ENCODE measurements at regions not wholly inside any gene's neighbourhood (a gene's known extent, or its start where the extent isn't known, plus 50 kb on each side); places are given as distances from the start of the nearest gene placed in this dataset.

GRCh38 chr17:21522755-21523336 lies 146.7 kb downstream of the KCNJ12 start:
- no peak overlapping the region for H3K9ac ChIP-seq (ENCODE audit: low read length)
- no peak overlapping the region for H3K27ac ChIP-seq (ENCODE audit: low read length)
- H3K4me2 ChIP-seq (ENCODE audit: low read depth, low read length): no peak overlapping the region
- H3K36me3 ChIP-seq (replicated peaks; ENCODE audit: insufficient read depth, low read length): no peaks in the 10 kb centered on the region
- H3K27me3 ChIP-seq (replicated peaks; ENCODE audit: insufficient read depth, low read length): peaks cover 36% of the 10 kb centered on the region
- H4K20me1 ChIP-seq (ENCODE audit: insufficient read depth, low read length): no peaks in the 10 kb centered on the region
- H3K9me3 ChIP-seq (replicated peaks; ENCODE audit: insufficient read depth, low read length): no peaks in the 10 kb centered on the region
- TF ChIP-seq CTCF (IDR thresholded peaks at IDR 0.05; ENCODE audit: low read length) (no peak), EZH2phosphoT487 (IDR thresholded peaks at IDR 0.05; ENCODE audit: low read length) (no peak), EZH2 (optimal IDR thresholded peaks at IDR 0.05; ENCODE audit: low read depth, low read length) (no peak)
- DNase-seq: no peak
- H3K79me2 ChIP-seq (ENCODE audit: low read length): no peaks in the 10 kb centered on the region
- no peak overlapping the region for H3K4me3 ChIP-seq (ENCODE audit: low read length)
- H3K9me2 ChIP-seq (replicated peaks; ENCODE audit: insufficient read depth, low read length): no peaks in the 10 kb centered on the region
- H3K4me1 ChIP-seq (ENCODE audit: low read length): no peaks in the 10 kb centered on the region
- no peak overlapping the region for H2AFZ ChIP-seq (ENCODE audit: low read length)
- H3F3A ChIP-seq (ENCODE audit: insufficient read depth, low read length): no peaks in the 10 kb centered on the region

GRCh38 chr17:21523497-21524210 lies 147.5 kb downstream of the KCNJ12 start:
- Histone ChIP-seq H3K9me3 (replicated peaks; ENCODE audit: insufficient read depth, low read length) (no peaks in the 10 kb centered on the region), H4K20me1 (ENCODE audit: insufficient read depth, low read length) (no peaks in the 10 kb centered on the region), H3K4me2 (ENCODE audit: low read depth, low read length) (no peak overlapping the region), H3K36me3 (replicated peaks; ENCODE audit: insufficient read depth, low read length) (no peaks in the 10 kb centered on the region), H3K4me3 (ENCODE audit: low read length) (no peak overlapping the region), H3K27ac (ENCODE audit: low read length) (no peak overlapping the region), H3K79me2 (ENCODE audit: low read length) (no peaks in the 10 kb centered on the region), H3F3A (ENCODE audit: insufficient read depth, low read length) (no peaks in the 10 kb centered on the region), H3K9ac (ENCODE audit: low read length) (no peak overlapping the region), H3K27me3 (replicated peaks; ENCODE audit: insufficient read depth, low read length) (peaks cover 32% of the 10 kb centered on the region), H3K9me2 (replicated peaks; ENCODE audit: insufficient read depth, low read length) (no peaks in the 10 kb centered on the region), H3K4me1 (ENCODE audit: low read length) (no peaks in the 10 kb centered on the region), H2AFZ (ENCODE audit: low read length) (no peak overlapping the region)
- no peak for DNase-seq
- no peak for TF ChIP-seq EZH2phosphoT487 (IDR thresholded peaks at IDR 0.05; ENCODE audit: low read length)
- TF ChIP-seq CTCF (IDR thresholded peaks at IDR 0.05; ENCODE audit: low read length): no peak
- TF ChIP-seq EZH2 (optimal IDR thresholded peaks at IDR 0.05; ENCODE audit: low read depth, low read length): no peak

- Histone ChIP-seq H3K4me3 (ENCODE audit: low read length) (no peak overlapping the region), H3F3A (ENCODE audit: insufficient read depth, low read length) (no peaks in the 10 kb centered on the region), H3K36me3 (replicated peaks; ENCODE audit: insufficient read depth, low read length) (no peaks in the 10 kb centered on the region), H3K79me2 (ENCODE audit: low read length) (no peaks in the 10 kb centered on the region), H3K9ac (ENCODE audit: low read length) (no peak overlapping the region), H3K27ac (ENCODE audit: low read length) (no peak overlapping the region), H3K27me3 (replicated peaks; ENCODE audit: insufficient read depth, low read length) (peaks cover 31% of the 10 kb centered on the region), H3K4me2 (ENCODE audit: low read depth, low read length) (no peak overlapping the region), H3K9me2 (replicated peaks; ENCODE audit: insufficient read depth, low read length) (no peaks in the 10 kb centered on the region), H3K4me1 (ENCODE audit: low read length) (no peaks in the 10 kb centered on the region), H2AFZ (ENCODE audit: low read length) (no peak overlapping the region), H3K9me3 (replicated peaks; ENCODE audit: insufficient read depth, low read length) (no peaks in the 10 kb centered on the region), H4K20me1 (ENCODE audit: insufficient read depth, low read length) (no peaks in the 10 kb centered on the region)
- DNase-seq: no peak
- no peak for TF ChIP-seq EZH2phosphoT487 (IDR thresholded peaks at IDR 0.05; ENCODE audit: low read length)
- no peak for TF ChIP-seq CTCF (IDR thresholded peaks at IDR 0.05; ENCODE audit: low read length)
- TF ChIP-seq EZH2 (optimal IDR thresholded peaks at IDR 0.05; ENCODE audit: low read depth, low read length): no peak
Observed at GRCh38 chr17:21524211-21524591, 148.0 kb downstream of the KCNJ12 start.
